DMS153 (cell line): ENCODE measurements at regions not wholly inside any gene's neighbourhood (a gene's known extent, or its start where the extent isn't known, plus 50 kb on each side); places are given as distances from the start of the nearest gene placed in this dataset.

Experiments used
- DNase-seq: peaks from one replicate; lab custom pipeline; 2025; lab: John Stamatoyannopoulos, UW

DNA sequence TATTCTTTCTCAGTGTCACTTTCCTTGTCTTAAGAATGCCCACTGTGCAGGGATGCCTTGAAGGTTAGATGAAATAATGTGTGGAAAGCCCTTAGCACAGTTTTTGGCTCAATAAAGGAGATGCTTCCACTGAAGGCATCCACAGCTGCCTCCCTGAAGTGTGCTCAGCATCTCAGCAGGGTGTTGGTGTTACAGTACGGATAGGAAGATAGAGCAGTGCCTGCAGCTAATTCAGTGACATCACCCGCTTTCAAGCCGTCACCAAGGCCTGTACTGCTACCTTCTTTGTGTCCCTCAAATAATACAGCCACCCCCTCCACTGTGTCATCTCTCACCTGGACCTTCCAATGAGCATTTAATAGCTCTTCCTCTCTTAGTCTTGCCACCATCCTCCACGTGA is 59.0 kb downstream of the NDUFS5 start:
- no peak for DNase-seq

DNA sequence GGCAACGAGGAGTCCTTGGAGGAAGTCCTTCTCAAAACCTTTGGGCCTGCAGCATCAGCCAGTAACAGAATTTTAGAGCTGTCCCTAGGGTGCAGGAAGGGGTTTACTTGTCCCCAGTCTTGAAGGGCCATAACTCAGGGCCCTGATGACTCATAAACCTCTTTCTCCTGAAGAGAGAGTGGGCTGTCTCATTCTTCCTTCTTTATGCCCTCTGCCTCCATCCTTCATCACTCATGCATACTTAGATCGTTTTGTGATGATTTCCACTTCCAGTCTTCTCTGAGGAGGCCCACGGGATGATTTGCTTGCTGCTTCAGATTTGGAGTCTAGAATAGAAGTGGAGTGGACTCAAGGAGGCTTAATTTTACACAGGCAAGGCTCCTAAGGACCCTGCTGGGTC is 60.2 kb downstream of the NDUFS5 start:
- DNase-seq: no peak

DNA sequence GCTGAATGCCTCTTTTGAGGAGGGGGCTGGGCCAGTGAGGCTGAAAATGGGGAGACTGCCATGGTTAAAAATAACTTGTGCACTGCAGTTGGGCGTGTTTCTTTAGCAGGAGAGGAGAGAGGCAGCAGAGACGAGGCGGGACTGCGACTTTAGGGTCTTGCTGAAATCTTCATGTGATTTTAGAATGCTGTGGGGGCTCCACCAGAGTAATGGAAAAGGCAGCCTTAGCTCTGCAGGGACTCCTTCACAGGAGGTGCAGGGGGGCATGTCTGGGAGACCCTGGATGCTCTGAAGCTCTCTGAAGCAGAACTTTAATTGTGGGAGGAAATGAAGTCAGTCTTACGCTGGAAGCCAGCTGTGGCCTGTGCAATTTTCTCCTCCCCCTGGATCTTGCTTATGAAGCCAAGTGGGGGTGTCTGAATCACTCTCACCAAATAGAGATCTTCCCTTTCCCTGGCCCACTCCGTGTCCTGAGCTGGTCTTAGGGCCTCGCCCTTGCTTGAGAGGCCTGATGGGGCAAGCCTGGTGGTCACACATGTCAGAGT is 60.8 kb downstream of the NDUFS5 start:
- no peak for DNase-seq

DNA sequence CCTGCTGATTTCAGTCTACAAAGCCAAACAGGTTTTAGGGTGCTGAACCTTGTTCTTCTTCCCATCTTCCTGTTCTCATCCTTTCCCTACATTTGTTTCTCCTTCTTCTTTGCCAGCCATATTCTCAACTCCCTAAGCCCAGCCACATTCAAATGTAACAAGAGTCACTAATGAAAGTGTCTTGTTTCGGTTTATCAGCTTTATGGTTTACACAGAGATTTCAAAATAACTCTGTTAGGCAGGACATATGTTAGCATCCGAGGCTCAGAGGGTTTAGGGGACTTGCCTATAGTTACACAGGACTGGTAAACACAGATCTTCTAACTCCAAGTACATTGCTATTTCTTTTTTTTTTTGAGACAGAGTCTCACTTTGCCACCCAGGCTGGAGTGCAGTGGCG is 61.3 kb downstream of the NDUFS5 start:
- no peak for DNase-seq

DNA sequence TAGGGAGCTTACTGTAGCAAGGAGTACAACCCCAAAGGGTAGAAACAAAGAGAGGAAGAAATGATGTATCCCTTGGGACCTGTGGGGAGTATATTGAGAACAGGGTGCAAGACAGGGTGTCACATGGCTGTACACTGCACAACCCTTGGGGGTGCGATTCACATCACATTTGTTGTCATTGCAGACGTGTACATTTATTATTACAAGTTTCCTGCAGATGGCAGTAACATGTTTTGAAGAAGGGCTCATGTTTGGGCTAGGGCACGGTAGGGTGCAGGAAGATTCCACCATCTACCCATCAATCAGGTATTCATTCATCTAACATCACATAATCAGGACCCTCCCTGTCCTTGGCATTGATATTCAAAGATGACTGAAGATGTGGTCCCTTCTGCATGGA is 62.5 kb downstream of the NDUFS5 start:
- DNase-seq: no peak

DNA sequence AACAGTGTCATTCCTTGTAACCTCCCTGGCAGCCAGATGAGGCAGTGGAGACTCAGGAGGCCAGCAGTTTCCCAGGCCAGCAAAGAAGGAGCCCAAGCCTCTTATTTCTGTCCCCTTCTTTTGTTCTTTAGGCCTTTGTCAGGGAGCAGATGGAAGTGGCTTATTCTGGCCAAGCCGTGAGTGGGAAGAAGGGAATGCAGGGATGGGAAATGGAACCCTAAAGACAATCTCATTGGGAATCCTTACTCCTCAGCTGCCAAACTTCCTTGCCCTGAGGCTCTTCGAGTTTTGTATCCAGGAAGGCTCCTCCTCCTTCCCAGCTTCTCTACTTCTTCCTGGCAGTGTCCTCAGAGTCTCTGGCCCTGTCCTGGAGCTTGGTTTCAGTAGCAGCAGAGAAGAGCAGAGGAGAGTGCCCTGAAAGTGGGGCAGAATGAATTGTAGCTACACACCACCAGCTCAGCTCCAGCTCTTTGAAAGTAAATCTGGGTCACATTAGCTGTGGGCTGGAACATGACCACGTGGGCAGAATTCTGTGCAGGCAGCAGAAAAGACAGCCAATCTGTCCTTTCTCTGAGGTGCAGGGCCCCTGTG is 63.9 kb downstream of the NDUFS5 start:
- DNase-seq: no peak

DNA sequence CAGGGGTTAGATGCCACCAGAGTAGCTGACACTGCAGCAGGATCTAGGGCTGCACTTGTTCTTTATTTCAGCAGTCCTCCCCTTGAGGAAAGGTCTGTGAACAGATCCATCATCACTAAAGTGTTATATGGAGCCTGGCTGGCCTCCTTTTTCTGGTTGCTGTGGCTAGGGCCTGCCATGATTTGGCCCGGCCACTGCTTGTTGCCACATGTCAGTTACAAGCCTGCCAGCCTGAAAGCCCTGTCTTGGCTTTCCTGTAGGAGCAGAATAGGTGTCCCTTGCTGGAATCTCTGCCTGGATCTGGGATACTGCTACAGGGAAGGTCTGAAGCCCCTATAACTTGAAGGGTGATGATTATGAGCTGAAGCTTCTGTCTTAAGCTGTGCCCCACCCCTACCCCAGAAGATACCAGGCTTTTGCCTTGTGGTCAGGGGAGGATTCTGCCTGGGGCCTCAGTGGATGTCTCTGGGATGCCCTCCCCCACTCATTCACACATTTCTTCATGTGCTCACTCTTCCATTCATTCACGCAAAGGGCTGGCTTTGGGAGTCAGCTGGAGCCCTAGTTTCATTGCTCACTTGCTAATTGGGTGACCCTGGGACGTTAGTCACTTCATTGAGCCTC is 64.7 kb downstream of the NDUFS5 start:
- no peak for DNase-seq

DNA sequence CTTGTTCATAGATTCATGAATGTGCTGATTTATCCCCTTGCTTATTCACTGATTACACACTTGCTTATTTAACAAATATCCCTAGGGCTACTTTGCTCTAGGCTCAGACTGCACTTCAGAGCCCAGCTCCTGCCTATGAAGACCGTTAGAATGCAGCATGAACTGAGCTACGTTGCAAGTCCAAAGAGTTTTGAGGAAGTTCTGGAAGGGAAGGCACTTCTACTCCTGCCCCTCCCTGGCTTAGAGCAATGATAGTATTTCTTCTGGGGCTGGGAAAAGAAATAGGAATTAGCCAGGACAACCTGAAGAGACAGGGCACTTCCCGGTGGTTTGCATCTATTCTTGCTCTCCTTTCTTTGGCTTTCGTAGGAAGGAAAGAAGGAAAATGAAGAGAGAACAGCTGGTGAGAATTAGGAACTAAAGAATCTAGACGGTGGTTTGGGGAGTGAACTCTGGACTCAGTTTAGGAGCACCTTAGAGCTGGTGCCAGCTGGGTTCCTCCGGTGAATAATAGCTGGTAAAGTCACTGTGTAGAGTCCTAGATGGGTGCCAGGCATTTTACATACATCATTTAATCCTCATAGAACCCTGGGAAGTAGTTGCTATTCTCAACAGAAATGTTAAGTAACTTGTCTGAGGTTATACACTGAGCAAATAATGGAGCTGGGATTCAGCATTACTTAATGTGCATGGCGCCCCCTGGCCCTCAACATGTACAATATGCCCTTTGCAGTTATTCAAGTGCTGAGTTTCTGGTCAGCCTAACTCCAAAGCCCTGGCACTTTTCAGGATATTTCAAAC is 65.9 kb downstream of the NDUFS5 start:
- DNase-seq: peak; percentile 85

DNA sequence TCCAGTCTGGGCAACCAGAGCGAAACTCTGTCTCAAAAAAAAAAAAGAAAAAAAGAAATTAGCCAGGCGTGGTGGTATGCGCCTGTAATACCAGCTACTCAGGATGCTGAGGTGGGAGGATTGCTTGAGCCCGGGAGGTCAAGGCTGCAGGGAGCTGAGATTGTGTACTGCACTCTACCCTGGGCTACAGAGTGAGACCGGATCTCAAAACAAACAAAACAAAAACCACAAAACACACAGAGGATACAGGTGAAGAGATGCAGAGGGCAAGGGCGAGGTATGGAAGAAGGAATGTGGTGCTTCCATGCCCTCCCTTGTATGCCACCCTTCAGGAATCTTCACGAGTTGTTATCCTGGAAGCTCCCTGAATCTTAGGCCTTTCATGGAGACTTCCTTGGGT is 68.5 kb downstream of the NDUFS5 start:
- DNase-seq: no peak

DNA sequence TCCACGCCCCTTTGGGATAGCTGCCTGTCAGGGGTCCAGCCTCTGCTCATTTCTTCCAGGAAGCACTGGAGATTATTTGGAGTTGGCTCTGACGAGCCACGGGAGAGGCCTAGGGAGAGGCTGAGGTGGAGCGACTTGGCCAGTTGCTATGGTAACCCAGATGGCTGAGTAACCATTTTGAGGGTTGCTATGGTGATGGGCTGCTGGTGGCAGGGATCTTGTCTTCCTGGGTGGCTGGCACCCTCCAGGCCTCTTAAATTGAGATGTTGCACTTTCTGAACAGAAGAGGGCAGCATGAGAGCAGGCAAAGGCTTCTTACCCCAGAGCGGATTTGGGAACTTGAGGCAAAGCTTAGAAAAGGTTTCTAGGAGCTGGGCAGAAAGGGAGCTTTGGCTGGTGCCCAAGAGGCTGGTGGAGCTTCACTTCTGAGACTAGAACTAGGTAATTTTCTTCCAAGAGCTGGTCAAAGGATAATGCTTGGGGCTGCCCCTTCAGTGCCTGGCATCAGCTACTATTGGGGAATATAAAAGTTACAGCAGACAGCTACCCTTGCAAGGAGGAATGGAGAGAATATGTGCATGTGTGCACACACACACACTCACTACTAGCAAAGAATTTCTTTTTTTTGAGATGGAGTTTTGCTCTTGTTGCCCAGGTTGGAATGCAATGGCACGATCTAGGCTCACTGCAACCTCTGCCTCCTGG is 72.5 kb downstream of the NDUFS5 start:
- peak; percentile 90 for DNase-seq

DNA sequence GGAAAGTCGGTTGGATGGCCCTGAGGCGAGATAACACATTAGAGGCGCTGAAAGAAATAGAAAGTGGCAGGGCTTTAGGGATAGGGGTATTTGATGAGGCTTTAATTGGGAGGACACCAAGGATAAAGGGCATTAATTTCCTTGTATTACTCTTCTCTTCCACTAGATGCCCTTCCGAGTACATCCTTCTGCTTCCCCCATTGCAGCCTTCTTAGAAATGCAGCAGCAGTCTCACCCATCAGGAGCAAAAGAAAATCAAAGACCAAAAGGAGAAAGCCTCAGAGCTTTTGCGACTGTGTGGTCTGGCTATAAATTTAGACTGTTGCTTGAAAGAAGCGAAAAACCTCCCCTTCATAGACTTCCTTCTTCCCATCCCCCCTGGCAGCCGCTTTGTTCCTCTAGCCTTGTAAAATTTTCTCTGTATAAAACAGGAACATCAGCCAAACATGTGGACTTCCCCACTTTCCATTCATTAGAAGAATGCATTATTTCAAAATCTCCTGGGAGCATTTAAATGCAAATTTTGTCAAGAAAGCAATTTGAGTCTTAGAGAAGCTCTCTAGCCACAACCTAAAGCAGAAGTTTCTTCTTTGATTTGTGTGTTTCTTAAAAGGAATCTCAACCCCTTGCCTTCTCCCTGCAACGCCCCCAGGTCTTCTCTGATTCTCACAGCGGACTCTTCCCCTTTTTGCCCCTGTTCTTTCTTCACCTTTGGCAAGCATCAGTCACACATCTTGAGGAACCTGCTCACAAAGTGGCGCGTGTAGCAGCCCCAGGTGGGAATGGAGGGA is 76.6 kb downstream of the NDUFS5 start:
- peak; percentile 91 for DNase-seq

DNA sequence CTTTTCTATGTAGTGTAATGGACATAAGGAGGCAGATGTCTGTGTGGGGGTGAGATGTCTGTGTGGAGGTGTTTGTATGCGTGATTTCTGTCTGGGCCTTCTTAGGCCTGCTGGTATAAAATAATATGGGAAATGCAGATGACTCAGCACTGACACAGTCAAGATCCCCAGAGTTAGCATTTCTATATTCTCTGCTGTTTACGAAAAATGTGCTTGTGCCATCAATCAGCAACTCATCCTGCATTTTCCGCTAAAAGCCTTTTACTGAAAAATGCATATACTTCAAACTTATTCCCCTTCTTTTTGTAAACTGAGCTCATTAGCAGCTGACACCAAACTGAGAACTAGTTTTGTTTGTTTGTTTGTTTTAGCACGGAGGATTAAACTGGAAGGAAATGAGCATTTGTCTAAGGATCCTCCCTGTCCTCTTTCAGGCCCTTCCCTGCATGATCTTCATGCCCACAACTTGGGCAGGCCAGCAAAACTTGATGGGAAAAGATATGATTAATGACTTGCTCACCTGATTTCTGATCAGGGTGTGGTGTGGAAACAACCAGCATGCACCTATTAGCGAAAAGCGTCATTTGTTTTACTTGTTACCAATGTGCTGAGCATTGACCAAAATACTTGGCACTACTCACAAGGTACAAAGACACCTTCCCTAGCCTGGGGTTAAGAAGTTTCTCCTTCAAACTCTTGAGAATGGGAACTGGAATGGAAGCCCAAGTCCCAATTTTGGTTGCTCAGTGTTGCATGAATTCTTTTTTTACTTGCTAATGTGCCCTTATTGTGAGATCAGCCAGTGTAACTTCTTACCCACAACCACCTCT is 77.4 kb downstream of the NDUFS5 start:
- DNase-seq: no peak

DNA sequence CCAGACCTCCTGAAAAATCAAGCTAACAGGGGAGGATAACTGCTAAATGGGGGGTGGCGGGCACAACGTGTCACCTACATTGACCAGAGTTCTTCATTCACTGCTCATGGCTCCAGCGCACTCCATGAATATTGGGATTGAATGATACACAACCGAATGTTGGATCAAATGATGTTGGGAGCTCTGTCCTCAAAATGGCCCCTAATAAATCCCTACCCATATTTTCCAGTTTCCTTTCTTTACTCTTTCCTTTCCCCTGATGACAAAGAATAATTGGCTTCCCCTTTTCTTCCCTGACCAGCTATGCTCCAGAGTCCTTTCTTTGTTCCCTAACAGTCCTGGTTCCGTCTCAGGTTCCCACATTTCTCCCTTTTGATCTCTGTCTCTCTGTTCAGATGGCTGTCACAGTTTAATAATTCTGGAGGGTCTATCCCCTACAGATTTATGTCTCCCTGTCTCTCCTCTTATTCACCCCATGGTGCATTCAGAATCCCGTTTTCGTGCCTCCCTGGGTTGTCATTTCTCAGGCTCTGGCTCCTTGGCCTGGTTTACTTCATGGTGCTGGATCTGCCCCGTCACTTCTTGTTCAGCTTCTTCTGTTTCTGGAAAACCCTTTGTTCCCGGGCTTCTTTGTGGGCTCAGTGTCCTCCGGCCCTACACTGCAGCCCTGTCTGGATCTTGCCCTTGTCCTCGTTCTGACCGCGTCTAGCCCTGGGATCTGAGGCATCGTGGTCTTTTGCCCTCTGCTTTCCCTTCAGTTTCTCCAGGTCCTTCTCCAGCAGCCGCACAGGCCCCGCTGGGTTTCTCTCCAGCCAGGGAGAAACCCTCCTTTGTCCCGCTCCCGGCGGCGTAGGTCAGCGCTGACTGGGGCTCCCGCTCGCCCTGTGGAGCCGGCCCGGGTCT is 78.3 kb downstream of the NDUFS5 start:
- no peak for DNase-seq

DNA sequence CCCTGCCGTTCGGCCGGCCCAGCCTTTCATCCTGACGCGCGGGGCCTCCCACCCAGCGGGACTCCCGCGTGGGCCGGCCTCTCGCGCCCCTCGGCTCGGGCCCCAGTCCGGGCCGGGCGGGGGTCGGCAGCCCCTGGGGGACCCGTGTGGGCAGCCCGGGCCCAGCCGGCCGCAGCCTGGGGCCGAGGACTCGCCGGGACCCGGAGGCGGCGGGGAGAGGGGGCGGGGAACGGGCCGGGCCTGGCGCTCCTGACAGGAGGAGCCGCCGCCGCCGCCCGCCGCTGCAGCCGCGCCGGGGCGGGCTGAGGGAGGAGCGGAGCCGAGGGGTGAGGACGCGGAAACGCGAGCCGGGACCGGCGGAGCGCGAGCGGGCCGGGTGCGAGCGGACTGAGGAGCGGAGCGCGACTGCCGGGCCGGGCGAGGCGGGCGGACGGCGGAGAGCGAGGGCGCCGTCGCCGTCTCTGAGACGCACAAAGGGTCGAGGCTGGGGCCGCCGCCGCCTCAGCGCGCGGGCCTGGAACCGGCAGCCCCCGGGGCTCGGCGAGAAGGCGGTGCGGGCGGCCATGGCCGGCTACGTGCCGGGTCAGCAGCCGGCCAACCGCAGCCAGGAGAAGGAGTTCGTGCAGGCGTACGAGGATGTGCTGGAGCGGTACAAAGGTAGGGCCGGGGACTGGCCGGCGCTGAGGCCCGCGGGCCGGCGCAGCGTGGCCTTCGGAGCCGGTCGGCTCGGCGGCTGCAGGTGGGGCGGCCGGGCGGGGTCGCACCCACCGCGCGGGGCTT is 79.1 kb downstream of the NDUFS5 start:
- DNase-seq: peak; percentile 65

DNA sequence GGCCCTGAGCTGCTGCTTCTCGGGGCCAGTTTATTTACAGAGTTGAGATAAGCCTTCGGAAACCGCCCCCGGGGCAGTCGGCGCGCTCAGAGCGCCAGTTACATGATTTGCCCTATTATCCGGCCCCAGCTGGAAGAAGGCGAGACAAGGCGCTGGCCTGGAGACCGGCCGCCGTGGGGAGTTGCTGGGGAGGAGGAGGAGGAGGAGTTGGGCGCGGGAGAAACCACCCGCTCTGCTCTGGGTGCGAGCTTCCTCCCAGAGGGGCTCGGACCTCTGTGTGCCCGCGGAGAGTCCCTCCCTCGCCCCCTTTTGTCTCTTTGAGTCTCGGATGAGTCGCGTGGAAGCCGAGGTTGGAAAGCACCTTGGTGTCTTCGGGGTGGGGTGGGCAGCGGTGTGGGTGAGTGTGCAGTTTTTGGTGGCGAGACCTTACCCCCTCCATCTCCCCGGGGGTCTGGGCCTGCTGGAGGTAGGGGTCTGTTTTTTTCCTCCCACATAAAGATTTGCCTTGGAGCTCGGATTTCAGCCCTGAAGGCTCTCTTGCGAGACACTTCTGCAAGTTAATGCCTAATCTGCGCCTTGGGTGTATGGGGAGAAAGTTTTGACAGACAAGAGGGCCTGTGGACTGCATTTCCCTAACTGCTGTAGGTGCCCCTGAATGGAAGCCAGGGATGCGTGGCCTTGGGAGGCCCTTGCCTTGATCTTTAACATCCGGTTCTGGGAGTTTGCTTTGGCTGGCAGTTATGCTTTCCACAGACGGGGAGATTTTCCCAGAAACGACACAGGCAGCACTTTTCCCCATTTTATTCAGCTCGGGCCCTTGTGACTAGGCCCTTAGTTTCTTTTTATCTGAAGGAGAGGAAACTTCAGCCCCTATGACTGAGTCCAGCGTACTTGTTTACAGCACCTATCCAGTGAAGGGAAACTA is 80.0 kb downstream of the NDUFS5 start:
- peak; percentile 34 for DNase-seq

DNA sequence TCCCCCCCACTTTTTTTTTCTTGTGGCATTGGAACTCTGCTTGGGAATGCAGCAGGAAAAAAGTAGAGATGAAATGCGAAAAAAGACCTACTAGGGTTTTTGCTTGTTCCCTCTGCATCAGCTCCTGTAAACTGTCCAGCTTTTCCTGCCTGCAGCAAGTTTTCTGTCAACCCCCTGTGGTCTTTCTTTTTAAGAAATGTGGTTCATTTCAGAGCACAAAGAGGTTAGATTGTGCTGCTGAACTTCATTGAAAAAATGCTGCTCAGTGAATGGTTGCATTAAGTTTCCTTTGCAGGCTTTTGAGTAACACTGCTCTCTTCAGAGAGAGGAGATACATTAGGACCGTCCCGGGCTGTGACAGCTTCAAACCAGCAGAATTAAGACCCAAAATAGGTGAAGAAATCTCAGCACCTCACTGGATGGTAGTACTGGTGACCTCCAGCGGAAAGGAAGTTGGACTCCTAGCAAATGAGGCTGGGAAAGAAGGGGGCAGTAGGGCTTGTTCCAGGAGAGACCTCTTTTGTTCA is 80.7 kb downstream of the NDUFS5 start:
- no peak for DNase-seq
